GM18511 (cell line): ENCODE measurements at regions not wholly inside any gene's neighbourhood (a gene's known extent, or its start where the extent isn't known, plus 50 kb on each side); places are given as distances from the start of the nearest gene placed in this dataset.
A peak's percentile ranks its signal among the peaks of the same experiment; 100 is the strongest.
"Not testable (repeated sequence)": the region's sequence is repeated elsewhere in the genome, so short reads cannot be mapped to it uniquely, and the experiment has no call there.

Experiments
- ATAC-seq: cut with Tn5 transposase; IDR thresholded peaks from one replicate; pipeline ENCODE4 v1.9.1; 2021; ENCODE audit warnings: mild to moderate bottlenecking, moderate library complexity; ENCODE audit not compliant: unreplicated experiment

GRCh38 chr5:62199792-62200716, 106.0 kb upstream of the KIF2A start:
- ATAC-seq, result no peak

- no peak for ATAC-seq
These were observed 99.7 kb upstream of the KIF2A start for GRCh38 chr5:62206150-62206829.

- ATAC-seq, result no peak
These were observed 97.7 kb upstream of the KIF2A start for GRCh38 chr5:62208218-62208852.

DNA sequence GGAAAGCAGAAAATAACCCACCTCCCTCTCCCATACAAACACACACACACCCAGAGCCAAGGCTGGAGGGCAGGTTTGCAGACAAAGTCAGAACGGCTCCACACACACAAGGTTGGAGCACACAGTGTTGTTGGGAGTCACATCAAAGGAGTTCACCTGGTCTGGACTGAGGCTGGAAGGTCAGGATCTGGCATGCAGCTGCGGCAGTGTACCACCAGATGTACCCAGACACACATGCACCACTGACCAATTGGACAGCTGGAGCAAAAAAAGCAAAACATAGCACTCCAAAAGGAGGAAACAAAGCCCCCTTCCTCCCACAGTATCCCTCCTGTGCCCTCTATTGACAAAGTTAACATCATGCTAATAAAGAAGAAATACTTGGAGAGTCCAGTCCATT, 94.6 kb upstream of the KIF2A start:
- no peak for ATAC-seq

GRCh38 chr5:62212648-62213047, 93.4 kb upstream of the KIF2A start:
- no peak for ATAC-seq

DNA sequence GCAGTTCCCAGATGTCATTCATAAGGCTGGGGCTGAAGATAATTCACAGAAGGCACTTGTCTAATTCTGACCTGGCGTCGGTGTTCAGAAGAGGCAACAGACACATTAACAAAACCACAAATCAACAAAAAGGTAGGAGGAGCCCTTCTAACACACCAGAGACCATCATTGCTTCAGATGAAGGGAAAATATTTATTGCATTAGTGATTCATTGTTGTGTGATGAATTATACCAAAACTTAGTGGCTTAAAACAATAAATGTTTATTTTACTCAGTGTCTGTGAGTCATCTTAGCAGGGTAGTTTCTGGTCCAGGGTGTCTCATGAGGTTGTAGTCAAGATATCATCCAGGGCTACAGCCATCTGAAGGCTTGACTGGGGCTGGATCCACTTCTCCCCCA, 91.3 kb upstream of the KIF2A start:
- ATAC-seq, result no peak

- ATAC-seq, result not testable (repeated sequence)
These were observed 89.4 kb upstream of the KIF2A start for GRCh38 chr5:62216603-62217002.

DNA sequence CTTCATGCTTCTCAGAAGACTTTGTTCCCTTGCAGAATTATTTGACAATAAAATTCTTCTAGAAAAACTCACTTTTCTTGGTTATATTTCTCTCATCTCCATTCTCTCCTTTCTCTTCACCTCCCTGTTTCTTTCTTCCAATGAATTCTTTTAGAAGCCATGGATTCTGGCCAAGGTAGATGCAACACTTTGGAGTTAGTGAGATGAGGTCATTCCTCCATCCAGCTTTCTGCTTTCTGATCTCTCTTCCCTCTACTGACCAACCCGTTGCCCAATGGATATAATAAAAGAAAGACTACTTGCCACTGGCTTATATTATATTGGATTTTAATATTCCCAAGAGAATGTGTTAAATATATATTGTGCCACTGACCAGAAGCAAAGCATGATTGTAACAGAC, 88.9 kb upstream of the KIF2A start:
- ATAC-seq, result not testable (repeated sequence)

DNA sequence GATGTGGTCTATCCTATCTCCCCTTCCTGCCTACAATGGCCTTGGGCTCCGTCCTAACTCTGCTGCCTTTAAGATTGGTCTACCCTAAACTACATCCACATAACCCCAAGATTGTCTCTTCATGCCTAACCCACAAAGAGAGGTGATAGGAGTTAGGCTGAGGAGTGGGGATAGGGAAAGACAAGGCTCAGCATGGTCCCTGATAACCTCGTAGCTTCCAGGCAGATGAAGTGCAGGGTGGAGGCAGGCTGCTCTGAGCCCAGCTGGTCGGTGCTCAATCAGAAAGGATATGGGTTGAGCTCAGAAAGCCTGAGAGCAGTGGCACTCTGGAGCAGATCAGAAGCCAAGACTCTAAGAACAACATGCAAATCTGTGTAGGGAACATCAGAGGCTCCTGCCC, 87.1 kb upstream of the KIF2A start:
- not testable (repeated sequence) for ATAC-seq

GRCh38 chr5:62221881-62222280, 84.1 kb upstream of the KIF2A start:
- ATAC-seq, result not testable (repeated sequence)

GRCh38 chr5:62222305-62222704, 83.7 kb upstream of the KIF2A start:
- ATAC-seq, result not testable (repeated sequence)

DNA sequence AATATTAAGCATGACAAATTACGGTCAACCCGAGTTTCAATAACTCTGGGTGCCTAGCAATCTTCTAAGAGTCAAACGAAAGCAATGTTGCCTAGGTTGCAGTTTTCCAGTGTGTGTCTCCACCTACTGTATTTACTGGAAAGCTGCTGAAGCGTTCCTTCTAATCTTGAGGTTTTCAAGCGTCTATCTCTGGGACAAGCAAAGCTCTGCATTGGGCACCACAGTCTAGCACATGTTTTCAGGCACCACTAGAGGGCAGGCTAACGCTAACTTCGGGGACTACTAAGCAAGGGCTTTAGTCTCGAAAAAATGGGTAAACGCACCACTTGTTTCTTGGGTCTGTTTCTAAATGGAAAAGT, 82.7 kb upstream of the KIF2A start:
- ATAC-seq, result peak; percentile 95

- not testable (repeated sequence) for ATAC-seq
These were observed 80.9 kb upstream of the KIF2A start for GRCh38 chr5:62224987-62225601.

DNA sequence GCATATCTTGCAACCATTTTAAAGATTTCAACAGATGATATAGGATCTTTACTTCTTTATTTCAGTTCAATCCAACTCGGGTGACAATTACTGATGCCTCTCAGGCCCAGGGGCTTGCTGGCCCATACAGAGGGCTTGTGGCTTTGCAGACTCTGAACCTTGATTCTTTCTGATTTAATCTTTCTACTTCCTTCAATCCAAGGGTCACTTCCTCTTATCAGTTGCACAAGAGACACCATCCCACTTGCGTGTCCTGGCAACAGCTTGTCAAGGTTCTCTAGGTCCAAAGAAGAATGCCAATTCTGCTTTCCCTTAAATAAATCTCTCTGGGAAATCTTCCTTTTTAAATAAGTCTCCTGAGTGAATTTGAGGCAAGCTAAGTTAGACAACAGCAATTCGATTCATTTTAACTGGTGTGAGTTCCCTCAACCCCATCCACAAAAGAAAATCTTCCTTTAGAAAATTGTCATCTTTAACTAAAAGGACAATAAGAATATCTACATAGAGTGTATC, 75.1 kb upstream of the KIF2A start:
- ATAC-seq, result peak; percentile 40

GRCh38 chr5:62231576-62231975, 74.4 kb upstream of the KIF2A start:
- no peak for ATAC-seq

DNA sequence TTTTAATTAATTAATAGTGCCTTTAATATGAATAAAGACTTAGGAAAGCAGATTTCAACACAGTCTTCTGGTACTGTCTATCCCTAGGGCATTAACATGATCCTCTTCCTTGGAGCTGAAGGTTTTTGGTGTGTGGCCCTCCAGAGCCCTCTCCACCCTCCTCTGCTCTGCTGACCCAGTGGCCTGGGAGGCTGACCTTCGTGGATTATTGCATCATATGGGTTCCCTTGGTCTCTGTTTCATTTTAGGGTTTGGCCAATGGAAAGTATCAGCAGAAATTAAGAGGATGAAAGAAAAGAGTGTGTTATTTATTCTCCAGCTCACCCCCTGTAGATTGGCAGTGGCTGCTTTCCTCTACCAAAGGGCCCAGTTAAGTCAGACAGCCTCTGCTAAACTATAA, 73.8 kb upstream of the KIF2A start:
- not testable (repeated sequence) for ATAC-seq

DNA sequence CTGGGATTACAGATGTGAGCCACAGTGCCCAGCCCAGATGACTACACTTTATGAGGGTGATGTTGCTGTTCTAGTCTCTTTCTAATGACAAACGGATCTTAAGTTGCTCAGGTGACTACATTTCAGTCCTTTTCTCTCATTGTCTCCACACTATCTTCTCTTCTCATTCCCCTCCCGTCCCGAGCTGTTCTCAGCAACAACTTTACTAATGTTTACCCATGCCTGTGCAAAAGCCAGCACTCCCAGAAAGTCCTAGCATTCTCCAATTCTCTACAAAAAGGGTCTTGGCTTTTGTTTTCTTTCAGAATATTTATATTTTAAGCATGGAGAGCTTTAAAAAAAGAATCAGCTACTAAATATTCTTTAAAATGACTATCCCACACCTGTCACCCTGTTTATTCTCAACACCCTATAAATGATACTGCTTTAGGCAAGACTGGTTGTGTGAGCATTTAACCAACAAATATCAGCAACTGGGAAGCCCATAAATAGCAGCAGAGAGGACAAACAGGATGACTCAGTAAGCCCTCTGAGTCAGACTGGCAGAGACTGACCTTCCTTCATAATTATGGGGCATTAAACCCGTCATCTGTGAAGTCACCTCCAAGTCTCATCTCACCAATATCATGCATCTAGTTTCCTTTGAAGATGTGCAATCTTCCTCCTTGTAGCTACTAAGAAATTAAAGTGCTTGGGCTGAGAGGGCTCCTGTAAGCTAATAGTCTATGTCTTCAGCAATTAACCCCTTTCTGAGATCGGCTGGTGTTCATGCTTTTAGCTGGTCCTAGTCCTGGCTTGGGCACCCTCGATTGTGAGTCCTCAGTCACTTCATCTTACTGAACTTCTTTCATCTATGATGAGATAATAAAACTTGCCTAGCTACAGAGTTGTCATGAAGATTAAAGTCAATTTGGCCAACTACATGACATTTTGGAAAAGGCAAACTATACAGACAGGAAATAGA, 72.6 kb upstream of the KIF2A start:
- peak; percentile 54 for ATAC-seq

DNA sequence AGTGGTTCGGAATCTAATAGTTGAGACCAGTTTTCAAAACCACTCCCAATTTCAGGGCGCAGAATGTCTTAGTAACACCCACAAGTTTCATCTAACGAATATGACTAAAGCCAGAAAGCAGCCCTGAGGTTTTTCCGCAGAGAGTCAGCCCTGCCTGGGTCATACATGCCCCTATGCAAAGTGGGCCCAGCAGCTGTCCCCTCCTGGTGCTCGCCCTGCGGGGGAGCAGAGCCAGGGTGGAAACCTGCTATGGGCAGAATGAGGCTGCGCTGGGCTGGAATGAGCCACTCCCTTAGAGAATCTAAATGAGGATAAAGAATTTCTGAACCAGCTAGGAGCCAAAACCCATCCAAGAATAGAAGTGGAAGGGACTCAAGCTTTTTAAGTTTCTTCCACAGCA, 69.4 kb upstream of the KIF2A start:
- peak; percentile 83 for ATAC-seq

DNA sequence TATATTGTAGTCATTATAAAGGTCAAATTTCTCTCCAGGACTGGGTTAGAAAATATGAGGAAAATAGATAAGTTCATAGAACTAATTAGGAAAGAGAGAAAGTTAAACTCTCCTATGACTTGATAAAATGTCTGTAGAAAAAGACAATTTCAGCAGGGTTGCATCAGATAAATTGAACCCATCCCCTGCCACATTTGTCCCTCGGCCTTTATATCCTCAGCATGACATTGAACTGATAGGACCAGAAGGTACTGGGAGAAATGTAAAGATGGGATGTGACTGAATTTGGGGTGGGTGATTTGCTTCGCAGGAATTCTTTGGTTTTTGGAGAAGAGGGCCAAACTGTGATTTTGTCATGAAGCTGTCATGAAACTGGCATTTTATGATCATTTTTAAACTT, 68.1 kb upstream of the KIF2A start:
- ATAC-seq, result not testable (repeated sequence)

DNA sequence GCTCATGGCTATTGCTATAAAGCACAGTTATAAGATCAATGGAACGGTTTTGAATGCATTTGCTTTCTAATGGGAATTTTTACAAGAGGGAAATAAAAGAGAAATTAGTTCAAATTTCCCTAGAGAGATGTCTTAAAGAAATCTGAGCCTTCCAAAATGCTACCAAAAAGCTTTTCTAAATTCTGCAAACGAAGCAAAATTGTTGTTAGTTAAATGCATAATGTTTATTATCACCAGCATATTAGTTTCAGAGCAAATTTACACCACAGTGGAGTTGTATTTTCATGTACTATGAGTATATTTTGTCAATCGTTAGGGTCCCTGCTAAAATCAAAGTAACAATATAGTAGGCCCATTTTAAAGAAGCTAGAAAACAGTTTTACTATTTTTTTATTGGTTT, 67.4 kb upstream of the KIF2A start:
- not testable (repeated sequence) for ATAC-seq
